DOHH2 (cell line): ENCODE measurements at regions not wholly inside any gene's neighbourhood (a gene's known extent, or its start where the extent isn't known, plus 50 kb on each side); places are given as distances from the start of the nearest gene placed in this dataset.

Source experiments
- CTCF ChIP-seq: fragments of 200-600 bp; sonication (generic); IDR thresholded peaks from one replicate; pipeline ENCODE4 v1.5.1; 2014; ENCODE audit warnings: antibody characterized with exemption, mild to moderate bottlenecking, low read depth, low read length; ENCODE audit not compliant: poor library complexity, severe bottlenecking
- EZH2phosphoT487 ChIP-seq: fragments of 200-600 bp; sonication (generic); IDR thresholded peaks from 2 replicates; pipeline ENCODE4 v1.6.1; 2017; ENCODE audit warnings: borderline replicate concordance, mild to moderate bottlenecking, antibody characterized with exemption, low read length, moderate library complexity, mixed read lengths

- TF ChIP-seq CTCF (no peak), EZH2phosphoT487 (no peak)
Measured at GRCh38 chr10:104516986-104517385, 124.1 kb upstream of the SORCS3 start.
